Kidney (tissue), 13 donors: ENCODE measurements at regions not wholly inside any gene's neighbourhood (a gene's known extent, or its start where the extent isn't known, plus 50 kb on each side); places are given as distances from the start of the nearest gene placed in this dataset.

ENCODE experiments used
- DNase-seq, 5 donors: peaks; one replicate each; pipeline ENCODE4 v3.0.0-alpha.2; 2013 to 2020
- FAIRE-seq: peaks from 2 replicates; lab custom pipeline; 2012; peaks lifted over from hg19 to GRCh38; lab: Jason Lieb, UNC
- H3K27ac ChIP-seq, 2 donors: one replicate each; pipeline ENCODE4 v1.7.0; 2013; ENCODE audit warnings: low read depth in 2 of 2, low read length in 2 of 2, inconsistent platforms in 1 of 2
- H3K27me3 ChIP-seq: one replicate; pipeline ENCODE4 v1.7.1; 2013; ENCODE audit warnings: low read length, inconsistent platforms; ENCODE audit not compliant: control insufficient read depth, insufficient read depth
- H3K36me3 ChIP-seq, 3 donors: one replicate each; pipeline versions ENCODE4 v1.7.0 to v1.7.1; 2013; ENCODE audit warnings: low read length in 3 of 3, control low read depth in 1 of 3, inconsistent platforms in 1 of 3; ENCODE audit not compliant: insufficient read depth in 3 of 3, control insufficient read depth in 2 of 3
- H3K4me1 ChIP-seq, 3 donors: one replicate each; pipeline versions ENCODE4 v1.7.0 to v1.7.1; 2013; ENCODE audit warnings: low read length in 3 of 3, inconsistent platforms in 1 of 3, low read depth in 1 of 3; ENCODE audit not compliant: control insufficient read depth in 2 of 3, insufficient read depth in 2 of 3
- H3K4me3 ChIP-seq, 3 donors: one replicate each; pipeline versions ENCODE4 v1.7.0 to v1.8.1; 2013; ENCODE audit warnings: low read length in 3 of 3, control low read depth in 1 of 3, inconsistent platforms in 1 of 3
- H3K9ac ChIP-seq, 3 donors: one replicate each; pipeline versions ENCODE4 v1.7.0 to v1.7.1; 2013; ENCODE audit warnings: low read length in 3 of 3, control low read depth in 1 of 3, inconsistent platforms in 1 of 3
- H3K9me3 ChIP-seq, 3 donors: one replicate each; pipeline versions ENCODE4 v1.7.0 to v1.7.1; 2013; ENCODE audit warnings: low read length in 3 of 3, control low read depth in 1 of 3, inconsistent platforms in 1 of 3; ENCODE audit not compliant: control insufficient read depth in 2 of 3, insufficient read depth in 1 of 3
- intact Hi-C: fragments of 100-400 bp; cut with DNase I; formaldehyde crosslinking; loops from one replicate; pipeline ENCODE4 v1.11.1; 2022
- TF ChIP-seq, protein P1 (sequence below): IDR thresholded peaks from 3 replicates; pipeline ENCODE4 v1.5.1; 2012; ENCODE audit warnings: mild to moderate bottlenecking, moderate library complexity, borderline replicate concordance; ENCODE audit not compliant: insufficient read depth; ENCODE audit errors: extremely low read depth
- donor health status: control.
- donor health status: control.
- donor health status: control.
- donor health status: control.
- donor health status: control.
- donor health status: DM: yes; HTN: yes; CAD: no.
- donor health status: Normal renal cell carcinoma (clear cell type).

DNA sequence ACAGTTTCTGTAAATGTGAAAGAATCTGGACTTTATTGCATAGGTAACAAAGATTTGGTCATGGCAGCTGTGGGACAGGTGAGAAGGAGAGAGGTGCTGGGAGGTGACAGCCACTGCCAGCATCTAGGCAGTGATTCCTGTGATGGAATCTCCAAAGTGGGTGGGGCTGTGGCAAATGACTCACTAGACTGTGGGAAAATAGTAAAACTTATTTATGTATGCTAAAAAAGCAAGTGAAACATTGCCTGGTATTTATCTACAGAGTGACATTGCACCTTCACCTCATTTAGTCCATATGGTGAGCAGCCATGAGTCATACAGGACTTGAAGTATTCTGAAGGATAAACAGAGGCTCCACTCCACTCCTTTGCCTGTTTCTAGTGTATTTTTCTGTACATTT is 145.3 kb upstream of the MEX3C start:
- TF ChIP-seq, protein P1, sequence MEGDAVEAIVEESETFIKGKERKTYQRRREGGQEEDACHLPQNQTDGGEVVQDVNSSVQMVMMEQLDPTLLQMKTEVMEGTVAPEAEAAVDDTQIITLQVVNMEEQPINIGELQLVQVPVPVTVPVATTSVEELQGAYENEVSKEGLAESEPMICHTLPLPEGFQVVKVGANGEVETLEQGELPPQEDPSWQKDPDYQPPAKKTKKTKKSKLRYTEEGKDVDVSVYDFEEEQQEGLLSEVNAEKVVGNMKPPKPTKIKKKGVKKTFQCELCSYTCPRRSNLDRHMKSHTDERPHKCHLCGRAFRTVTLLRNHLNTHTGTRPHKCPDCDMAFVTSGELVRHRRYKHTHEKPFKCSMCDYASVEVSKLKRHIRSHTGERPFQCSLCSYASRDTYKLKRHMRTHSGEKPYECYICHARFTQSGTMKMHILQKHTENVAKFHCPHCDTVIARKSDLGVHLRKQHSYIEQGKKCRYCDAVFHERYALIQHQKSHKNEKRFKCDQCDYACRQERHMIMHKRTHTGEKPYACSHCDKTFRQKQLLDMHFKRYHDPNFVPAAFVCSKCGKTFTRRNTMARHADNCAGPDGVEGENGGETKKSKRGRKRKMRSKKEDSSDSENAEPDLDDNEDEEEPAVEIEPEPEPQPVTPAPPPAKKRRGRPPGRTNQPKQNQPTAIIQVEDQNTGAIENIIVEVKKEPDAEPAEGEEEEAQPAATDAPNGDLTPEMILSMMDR, result no peak
- no peaks in the 10 kb centered on the region for H3K27me3 ChIP-seq
- FAIRE-seq, result no peak
- H3K9me3 ChIP-seq, result peaks cover 0 to 2% (median 0%) of the 10 kb centered on the region in 3 donors
- no peaks in the 10 kb centered on the region for H3K36me3 ChIP-seq
- no peak overlapping the region for H3K4me3 ChIP-seq
- H3K9ac ChIP-seq, result no peak overlapping the region
- intact Hi-C loops, result no loop called here
- H3K4me1 ChIP-seq, result no peaks in the 10 kb centered on the region
- H3K27ac ChIP-seq, result no peak overlapping the region
- DNase-seq, result no peak

GRCh38 chr18:51345848-51346391 is 148.4 kb upstream of the MEX3C start:
- peaks cover 0 to 17% (median 0%) of the 10 kb centered on the region in 3 donors for H3K4me1 ChIP-seq
- H3K27me3 ChIP-seq, result no peaks in the 10 kb centered on the region
- DNase-seq (no peak), FAIRE-seq (no peak)
- no peak overlapping the region for H3K4me3 ChIP-seq
- TF ChIP-seq, protein P1, result no peak
- intact Hi-C loops, result no loop called here
- H3K27ac ChIP-seq, result no peak overlapping the region
- no peaks in the 10 kb centered on the region for H3K36me3 ChIP-seq
- peaks cover 0 to 2% (median 0%) of the 10 kb centered on the region in 3 donors for H3K9me3 ChIP-seq
- no peak overlapping the region for H3K9ac ChIP-seq

- intact Hi-C loops, result no loop called here
- no peak overlapping the region for H3K4me3 ChIP-seq
- peaks cover 0 to 17% (median 0%) of the 10 kb centered on the region in 3 donors for H3K4me1 ChIP-seq
- no peak for DNase-seq
- TF ChIP-seq, protein P1, result no peak
- no peaks in the 10 kb centered on the region for H3K36me3 ChIP-seq
- H3K9me3 ChIP-seq, result peaks cover 0 to 2% (median 0%) of the 10 kb centered on the region in 3 donors
- H3K27ac ChIP-seq, result no peak overlapping the region
- no peaks in the 10 kb centered on the region for H3K27me3 ChIP-seq
- no peak overlapping the region for H3K9ac ChIP-seq
- FAIRE-seq, result no peak
Observed at GRCh38 chr18:51346404-51346803, 148.9 kb upstream of the MEX3C start.

DNA sequence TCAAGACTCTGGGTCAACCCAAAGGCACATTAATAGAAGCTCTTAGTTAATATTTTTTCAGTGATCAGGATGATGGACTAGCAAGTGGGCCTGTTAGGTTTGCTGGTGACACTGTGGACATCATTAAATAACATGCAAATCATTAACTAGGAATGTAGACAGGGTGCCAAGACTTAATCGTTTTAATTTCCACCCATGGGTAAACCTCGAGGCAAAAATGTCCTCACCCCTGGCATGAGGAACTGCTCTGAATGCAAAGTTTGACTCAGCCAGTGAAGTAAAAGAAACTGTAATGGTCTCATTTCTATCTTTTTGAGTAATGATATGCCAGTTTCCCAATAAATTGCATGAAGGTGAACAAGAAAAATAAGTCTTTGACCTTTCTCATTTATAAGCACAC is 152.6 kb upstream of the MEX3C start:
- Histone ChIP-seq H3K4me3 (no peak overlapping the region), H3K9ac (no peak overlapping the region), H3K9me3 (peaks cover 0 to 1% (median 0%) of the 10 kb centered on the region in 3 donors), H3K27me3 (no peaks in the 10 kb centered on the region), H3K27ac (no peak overlapping the region), H3K36me3 (no peaks in the 10 kb centered on the region), H3K4me1 (peaks cover 0 to 17% (median 0%) of the 10 kb centered on the region in 3 donors)
- DNase-seq, result peak in 3 of 5 donors; percentile 14 to 59 (median 55)
- intact Hi-C loops, result no loop called here
- peak; percentile 68 for FAIRE-seq
- TF ChIP-seq, protein P1, result no peak
